HG02642 (cell line): ENCODE measurements at regions not wholly inside any gene's neighbourhood (a gene's known extent, or its start where the extent isn't known, plus 50 kb on each side); places are given as distances from the start of the nearest gene placed in this dataset.
"Not testable (repeated sequence)": the region's sequence is repeated elsewhere in the genome, so short reads cannot be mapped to it uniquely, and the experiment has no call there.

Experiments used
- ATAC-seq: cut with Tn5 transposase; IDR thresholded peaks from one replicate; pipeline ENCODE4 v1.9.1; 2021; ENCODE audit warnings: mild to moderate bottlenecking; ENCODE audit not compliant: unreplicated experiment, poor library complexity

DNA sequence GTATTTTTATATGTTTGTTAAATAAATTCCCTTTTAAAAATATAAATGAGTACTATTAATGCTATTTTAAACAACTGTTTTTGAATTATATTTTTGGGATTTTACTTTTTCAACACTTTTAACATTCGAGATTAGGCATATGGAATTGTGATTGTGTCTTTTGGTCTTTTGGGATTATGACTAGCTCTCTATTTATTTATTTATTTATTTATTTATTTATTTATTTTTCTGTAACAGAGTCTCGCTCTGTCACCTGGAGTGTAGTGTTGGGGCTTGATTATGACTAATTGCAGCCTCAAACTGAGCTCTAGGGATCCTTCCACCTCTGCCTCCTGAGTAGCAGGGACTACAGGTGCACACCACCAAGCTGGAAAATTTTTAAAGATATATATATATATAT lies 1101.6 kb downstream of the FAM133A start:
- no peak for ATAC-seq

DNA sequence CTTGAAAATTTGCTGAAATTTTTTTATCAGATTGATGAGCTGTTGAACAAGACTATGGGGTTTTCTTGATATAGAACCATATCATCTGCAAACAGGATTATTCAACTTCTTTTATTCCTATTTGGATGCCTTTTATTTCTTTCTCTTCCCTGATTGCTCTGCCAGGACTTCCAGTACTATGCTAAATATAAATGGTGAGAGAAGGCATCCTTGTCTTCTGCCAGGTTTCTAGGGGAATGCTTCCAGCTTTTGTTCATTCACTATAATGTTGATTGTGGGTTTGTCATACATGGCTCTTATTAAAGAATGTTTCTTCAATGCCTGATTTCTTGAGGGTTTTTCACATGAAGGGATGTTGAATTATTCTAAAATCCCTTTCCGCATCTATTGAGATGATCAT lies 1139.5 kb downstream of the FAM133A start:
- no peak for ATAC-seq

DNA sequence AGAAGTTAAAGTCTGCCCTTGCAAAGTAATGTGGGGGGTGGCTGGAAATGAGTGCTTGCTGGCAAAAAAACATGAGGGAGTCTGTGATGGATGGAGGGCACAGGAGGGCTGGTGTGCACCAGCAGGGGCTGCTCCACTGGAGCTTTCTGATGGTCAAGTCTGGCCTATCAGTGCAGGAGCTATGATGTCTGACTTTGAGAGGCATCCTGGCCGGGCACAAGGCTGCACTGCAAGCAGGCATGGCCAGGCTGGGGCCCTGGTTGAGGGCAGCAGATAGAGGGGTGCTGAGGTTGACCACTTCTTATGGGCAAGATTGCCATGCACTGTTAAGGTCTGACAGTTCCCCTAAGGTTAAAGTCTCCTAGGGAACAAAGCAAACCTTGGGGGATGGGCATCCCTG lies 1140.2 kb downstream of the FAM133A start:
- ATAC-seq: no peak

DNA sequence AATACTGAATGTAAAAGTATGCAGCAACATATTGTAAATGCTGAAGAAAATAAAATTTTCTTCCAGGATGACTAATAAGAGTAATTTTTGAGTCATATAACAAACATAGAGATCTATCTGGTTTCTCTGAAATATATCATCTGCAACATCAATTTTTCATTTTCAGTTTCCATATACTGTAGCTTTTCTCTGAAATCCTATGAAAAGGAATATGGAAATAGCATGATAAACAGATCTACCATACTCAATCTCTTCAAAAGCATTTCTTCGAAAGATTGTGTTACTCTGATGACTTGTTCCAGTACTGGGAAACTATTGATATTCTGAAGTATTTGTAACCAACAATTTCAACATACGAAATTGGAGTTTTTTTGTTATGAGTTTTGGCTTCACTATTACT lies 1156.7 kb downstream of the FAM133A start:
- no peak for ATAC-seq

DNA sequence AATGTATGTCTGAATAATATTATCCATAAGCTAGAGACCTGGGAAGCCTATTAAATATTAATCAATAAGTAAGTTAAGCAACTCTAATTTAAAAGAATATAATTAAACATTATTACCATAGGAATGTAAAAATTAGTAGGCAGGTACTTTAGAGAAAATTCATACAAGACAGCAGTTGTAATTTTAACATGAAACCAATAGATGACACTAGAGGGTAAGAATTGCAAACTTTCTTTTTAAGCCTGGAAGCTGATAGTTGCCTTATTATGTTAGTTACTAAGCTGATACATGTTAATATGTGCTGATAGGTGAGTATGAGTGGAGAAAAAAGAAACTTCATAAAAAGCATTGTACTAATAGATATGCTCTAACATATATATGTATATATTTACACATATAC lies 1157.4 kb downstream of the FAM133A start:
- no peak for ATAC-seq

DNA sequence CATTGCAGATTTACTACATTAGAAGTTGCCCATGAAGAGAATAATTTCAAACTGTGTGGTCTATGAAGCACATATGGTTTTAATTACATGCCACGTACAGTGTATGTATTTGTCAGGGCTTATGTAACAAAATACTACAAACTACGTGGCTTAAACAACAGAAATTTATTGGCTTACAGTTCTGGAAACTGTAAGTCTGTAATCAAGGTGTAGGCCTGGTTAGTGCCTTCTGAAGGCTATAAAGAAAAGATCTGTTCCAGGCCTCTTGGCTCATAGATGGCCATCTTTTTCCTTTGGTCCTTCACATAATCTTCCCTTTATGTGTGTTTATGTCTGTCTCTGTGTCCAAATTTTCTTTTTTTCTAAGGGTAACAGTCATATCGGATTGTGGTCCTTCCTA lies 1160.2 kb downstream of the FAM133A start:
- ATAC-seq: no peak

DNA sequence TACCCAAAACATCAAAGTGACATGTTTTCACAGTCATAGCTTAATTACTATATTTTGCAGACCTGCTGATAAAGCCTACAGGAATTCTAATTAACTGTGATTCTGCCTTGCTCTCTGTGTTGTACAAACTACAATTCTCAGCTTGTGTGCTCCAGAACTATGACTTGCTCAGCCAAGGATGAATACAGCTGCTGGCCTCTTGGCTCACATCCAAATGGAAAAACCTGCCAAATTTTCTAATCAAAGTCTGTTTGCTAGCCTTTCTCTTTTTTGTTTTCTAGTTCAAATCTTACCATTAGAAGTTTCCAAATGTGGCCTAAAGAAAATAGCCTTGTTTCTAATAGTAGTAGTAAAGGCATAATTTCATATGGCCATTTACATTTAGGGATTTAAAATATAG lies 1176.8 kb downstream of the FAM133A start:
- ATAC-seq: no peak

DNA sequence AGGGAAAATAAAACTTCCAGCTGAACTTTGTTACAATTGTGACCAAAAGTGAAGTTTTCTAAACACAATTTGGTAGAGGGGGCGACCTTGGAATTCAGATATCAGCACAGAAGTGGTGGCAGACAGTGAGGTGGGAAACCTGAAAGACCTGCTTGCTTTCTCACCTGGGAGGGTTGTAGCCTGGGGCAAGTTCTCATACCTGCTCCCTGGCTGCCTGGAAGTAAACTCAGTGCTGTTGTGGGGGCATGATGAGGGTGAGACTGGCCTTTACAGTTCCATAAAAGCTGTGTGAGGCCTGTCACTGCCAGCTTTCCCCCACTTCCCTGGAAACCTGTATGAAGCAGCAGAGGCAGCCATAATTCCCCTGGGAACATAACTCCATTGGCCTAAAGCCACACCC lies 1180.2 kb downstream of the FAM133A start:
- no peak for ATAC-seq

DNA sequence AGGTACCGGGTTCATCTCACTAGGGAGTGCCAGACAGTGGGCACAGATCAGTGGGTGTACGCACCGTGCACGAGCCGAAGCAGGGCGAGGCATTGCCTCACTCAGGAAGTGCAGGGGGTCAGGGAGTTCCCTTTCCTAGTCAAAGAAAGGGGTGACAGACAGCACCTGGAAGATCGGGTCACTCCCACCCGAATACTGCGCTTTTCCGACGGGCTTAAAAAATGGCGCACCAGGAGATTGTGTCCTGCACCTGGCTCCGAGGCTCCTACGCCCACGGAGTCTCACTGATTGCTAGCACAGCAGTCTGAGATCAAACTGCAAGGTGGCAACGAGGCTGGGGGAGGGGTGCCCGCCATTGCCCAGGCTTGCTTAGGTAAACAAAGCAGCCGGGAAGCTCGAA lies 1188.5 kb downstream of the FAM133A start:
- ATAC-seq: not testable (repeated sequence)

DNA sequence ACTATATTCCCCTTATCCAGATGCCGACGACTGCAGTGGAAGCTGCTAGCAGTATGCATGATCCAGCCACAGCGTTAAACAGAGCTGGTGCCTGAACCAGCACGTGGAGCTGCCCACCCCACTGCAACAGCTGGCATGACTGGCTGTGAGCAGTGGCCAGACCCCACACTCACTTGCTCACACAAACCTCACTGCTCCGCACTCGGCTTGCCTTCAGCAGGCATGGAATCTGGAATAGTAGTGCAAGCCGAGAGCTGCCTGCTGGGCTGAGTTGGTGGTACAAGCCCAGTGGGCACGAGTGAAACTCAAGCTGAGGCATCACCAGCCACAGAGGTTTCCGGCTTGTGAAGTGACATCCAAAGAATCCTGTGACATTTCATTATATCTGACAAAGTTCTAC lies 1197.6 kb downstream of the FAM133A start:
- no peak for ATAC-seq

DNA sequence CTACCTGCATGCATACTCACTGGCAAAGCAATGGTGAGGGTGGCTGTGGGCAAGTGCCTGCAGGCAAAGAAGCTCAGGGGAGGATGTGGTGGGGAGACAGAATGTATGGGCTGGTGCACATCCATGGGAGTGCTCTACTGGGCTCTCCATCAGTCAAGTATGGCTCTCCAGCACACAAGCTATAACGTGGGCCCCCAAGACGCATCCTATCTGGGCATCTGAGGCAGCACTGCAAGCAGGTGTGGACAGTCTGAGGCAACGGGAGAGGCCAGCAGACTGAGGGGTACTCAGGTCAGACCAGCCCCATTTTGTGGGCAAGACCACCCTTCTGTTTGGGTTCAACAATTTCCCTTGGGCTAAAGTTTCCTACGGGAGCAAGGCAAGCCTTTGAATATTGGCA lies 1227.8 kb downstream of the FAM133A start:
- ATAC-seq: no peak

DNA sequence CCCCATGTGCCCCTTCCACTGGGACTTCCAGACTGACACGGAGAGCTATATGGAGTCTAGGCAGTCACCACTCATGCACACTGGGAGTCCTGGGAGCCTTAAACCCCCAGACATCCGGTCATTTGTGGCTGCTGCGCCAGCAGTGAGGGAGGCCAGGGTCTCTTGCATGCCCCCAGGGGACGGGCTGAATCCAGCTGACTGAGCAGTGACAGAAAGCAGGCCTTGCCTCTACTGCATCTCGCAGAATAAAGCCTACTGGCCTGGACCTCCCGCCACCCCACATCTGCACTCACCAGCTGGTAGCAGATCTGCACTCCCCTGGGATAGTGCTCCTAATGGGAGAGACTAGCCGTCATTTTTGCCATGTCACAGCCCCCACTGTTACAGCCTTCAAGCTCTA lies 1234.2 kb downstream of the FAM133A start:
- ATAC-seq: no peak

DNA sequence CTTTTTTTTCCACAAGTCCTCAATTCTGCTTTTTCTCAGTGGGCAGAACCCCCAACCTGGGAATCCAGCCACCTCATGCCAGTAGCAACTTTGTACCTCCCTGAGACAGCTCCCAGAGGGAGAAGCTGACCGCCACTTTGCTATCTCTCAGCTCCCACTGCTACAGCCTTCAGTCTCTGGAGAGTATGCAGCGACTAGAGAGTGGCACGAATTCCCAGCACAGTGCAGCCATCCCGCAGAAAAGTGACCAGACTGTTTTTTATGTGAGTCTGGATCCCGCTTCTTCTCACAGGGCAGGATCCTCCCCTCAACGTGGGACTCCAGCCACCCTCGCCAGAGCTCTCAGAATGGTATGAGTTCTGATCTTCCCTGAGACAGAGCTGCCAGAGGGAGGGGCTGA lies 1234.6 kb downstream of the FAM133A start:
- ATAC-seq: no peak

DNA sequence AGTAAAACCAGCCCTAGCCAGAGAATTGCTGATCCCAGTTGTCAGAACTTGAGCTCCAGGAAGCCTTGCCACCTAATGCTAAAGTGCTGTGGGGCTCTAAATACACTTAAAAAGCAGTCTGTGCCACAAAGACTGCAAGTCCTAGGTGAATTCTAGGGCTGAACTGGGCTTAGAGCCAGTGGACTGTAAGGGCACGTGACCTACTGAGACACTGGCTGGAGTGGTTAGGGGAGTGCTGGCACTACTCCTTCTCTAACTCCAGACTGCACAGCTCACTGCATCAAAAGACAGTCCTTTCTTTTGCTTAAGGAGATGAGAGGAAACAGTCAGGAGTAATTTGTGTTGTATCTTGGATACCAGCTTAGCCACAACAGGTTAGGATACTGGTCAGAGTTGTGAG lies 1240.2 kb downstream of the FAM133A start:
- ATAC-seq: no peak

DNA sequence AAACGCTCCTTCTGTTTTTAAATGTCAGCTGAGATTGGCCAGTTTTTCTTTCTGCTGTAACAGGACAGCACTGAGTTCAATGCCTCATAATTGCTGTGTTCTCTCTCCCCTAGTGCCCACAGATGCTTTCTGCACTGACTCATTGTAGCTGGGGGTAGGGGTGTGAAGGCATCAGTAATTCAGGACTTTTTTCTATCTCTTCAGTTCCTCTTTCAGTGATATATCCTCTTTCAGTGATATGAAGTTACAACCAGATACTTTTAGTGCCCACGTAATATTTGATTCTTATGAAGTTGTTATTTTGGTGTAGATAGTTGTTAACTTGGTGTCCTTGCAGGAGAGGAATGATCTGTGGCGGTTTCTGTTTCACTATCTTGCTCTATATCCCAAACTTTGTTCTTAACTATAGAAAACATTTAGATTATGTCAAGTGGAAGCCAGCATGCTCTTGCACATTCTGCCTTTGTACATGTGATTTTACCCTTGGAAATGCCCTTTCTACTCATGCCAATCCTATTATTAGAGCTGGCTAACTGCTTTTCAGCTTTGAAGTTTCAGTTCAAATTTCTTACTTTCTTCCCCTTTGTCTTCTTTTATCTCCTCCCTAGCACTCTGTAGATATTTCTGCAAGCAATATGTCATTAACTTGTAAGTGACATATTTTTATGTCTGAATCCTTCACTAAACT lies 1258.4 kb downstream of the FAM133A start:
- no peak for ATAC-seq

DNA sequence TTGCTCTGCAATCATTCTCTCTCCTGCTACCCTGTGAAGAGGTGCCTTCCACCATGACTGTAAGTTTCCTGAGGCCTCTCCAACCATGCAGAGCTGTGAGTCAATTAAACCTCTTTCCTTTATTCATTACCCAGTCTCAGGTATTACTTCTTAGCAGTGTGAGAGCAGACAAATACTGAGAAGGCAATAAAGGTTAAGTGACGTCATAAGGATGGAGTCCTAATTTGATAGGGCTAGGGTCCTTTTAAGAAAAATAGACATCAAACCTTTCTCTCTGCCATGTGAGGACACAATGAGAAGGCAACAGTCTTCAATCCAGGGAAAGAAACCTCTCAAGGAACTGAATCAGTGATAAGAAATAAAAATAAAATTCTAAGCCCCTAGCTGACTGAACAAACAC lies 1262.7 kb downstream of the FAM133A start:
- ATAC-seq: no peak

DNA sequence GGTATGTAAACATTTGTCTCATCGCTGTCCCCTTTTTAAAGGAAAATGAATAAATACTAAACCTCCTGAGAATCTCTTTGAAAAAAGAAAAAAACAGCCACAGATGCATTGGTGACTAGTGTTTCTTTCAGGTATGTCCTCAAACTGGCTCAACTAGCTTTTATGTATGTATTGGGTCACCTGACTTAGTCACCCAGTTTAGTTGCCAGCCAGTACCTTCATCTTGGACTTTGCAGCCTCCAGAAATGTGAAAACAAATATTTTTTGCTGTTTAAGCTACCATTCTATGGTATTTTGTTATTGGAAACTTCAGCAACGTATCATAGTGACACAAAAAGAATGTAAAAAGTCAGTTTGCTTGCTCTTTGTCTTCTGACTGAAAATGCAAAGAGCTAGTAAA lies 1263.5 kb downstream of the FAM133A start:
- no peak for ATAC-seq

DNA sequence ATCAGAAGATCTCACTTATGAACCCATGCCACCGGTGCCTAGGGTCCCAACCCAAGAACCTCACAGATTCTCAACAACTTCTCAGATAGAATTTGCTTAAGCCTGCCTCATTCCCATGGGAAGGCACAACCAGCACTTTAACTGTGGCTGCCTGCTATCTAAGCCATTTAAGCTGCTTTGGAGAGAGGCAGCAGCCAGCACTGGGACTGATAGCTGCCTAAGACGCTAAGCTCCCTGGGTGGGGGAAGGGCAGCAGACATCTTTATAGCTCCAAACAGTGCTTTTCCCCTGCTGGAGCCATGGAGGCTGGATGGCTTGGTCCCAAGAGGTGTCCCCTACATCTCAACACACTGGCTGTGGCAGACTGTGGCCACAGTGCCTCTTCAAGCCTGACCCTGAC lies 1268.6 kb downstream of the FAM133A start:
- ATAC-seq: no peak

DNA sequence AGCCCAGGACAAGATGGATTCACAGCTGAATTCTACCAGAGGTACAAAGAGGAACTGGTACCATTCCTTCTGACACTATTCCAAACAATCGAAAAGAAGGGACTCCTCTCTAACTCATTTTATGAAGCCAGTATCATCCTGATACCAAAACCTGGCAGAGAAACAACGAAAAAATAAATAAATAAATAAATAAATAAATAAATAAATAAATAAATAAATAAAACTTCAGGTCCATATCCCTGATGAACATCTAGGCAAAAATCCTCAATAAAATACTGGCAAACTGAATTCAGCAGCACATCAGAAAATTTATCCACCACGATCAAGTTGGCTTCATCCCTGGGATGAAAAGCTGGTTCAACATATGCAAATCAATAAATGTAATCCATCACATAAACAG lies 1272.1 kb downstream of the FAM133A start:
- not testable (repeated sequence) for ATAC-seq

DNA sequence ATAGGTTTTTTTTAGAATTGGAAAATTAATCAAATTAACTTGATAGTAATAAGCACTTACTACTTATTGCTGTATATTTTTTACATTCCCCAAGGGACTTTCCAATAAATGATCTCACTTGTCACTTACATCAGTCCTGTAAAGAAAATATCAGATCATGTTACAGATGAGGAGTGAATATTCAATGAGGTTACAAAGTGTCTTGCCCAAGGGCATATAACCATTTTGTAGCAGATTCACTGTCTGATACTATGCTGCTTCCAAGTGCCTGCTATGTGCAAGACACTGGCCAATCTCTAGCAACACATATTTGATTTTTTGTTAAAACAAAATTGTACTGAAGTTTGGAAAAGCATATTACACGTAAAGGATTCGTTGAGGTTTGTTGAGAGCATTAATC lies 1287.7 kb downstream of the FAM133A start:
- ATAC-seq: no peak

DNA sequence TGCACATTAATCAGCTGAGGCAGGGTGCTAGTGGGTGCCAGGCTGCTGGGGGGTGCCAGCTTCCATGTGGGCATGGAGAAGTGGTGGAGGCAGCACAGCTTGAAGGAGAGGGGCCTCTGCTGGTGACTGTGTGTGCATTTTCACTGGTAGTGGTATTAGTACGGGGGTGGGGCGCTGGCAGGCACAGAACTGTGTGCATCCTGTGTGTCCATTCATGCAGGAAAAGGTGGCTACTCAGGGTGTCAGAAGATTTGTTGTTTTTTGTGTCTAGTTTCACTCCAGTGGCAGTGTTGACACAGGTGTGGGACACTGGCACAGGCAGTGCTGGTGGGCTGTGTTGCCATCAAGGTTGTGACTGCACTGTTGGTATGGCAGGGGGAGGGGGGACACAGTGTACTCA lies 1303.6 kb downstream of the FAM133A start:
- no peak for ATAC-seq

DNA sequence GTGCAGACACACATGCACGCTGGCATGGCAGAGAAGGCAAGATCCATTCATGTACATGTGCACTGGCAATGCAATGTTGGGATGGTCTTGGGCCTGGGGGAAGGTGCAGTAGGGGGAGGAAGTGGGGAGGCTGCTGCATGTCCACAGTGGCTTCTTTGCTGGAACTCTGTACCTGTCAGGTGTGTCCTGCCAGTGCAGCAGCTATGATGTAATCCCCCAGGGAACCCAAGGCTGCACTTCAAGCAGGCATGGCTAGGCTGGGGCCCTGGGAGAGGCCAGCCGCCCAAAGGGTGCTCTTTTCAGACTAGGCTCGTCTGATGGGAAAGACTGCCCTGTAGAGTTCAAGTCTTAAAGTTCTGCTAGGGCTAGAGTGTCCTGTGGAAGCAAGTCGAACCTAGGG lies 1304.0 kb downstream of the FAM133A start:
- ATAC-seq: no peak
